ENCODE measurements at regions not wholly inside any gene's neighbourhood (a gene's known extent, or its start where the extent isn't known, plus 50 kb on each side); places are given as distances from the start of the nearest gene placed in this dataset.
A peak's percentile ranks its signal among the peaks of the same experiment; 100 is the strongest.

GRCh38 chr6:170160031-170160627 lies 130.7 kb downstream of the DLL1 start:
- DNase-seq, result peak; percentile 42 to 50

GRCh38 chr6:170159022-170159965 lies 131.6 kb downstream of the DLL1 start:
- DNase-seq, result no peak

GRCh38 chr6:170158296-170159021 lies 132.4 kb downstream of the DLL1 start:
- DNase-seq, result no peak

- no peak for DNase-seq
Observed at GRCh38 chr6:170157567-170158218, 133.2 kb downstream of the DLL1 start.

GRCh38 chr6:170156448-170157375 lies 134.2 kb downstream of the DLL1 start:
- no peak for DNase-seq

GRCh38 chr6:170155464-170156196 lies 135.2 kb downstream of the DLL1 start:
- DNase-seq, result no peak

- no peak for DNase-seq
Observed at GRCh38 chr6:170153436-170154319, 137.2 kb downstream of the DLL1 start.

GRCh38 chr6:170152989-170153388 lies 137.9 kb downstream of the DLL1 start:
- no peak for DNase-seq

GRCh38 chr6:170152124-170152926 lies 138.6 kb downstream of the DLL1 start:
- DNase-seq, result no peak

GRCh38 chr6:170151804-170152123 lies 139.1 kb downstream of the DLL1 start:
- DNase-seq, result no peak

- no peak for DNase-seq
Observed at GRCh38 chr6:170151321-170151771, 139.5 kb downstream of the DLL1 start.

- DNase-seq, result no peak
Observed at GRCh38 chr6:170150590-170150945, 140.3 kb downstream of the DLL1 start.

GRCh38 chr6:170149681-170150589 lies 140.9 kb downstream of the DLL1 start:
- DNase-seq, result no peak

GRCh38 chr6:170148709-170149470 lies 142.0 kb downstream of the DLL1 start:
- no peak for DNase-seq

- DNase-seq, result peak; percentile 67 to 77
Observed at GRCh38 chr6:170147832-170148708, 142.8 kb downstream of the DLL1 start.

GRCh38 chr6:170147056-170147787 lies 143.7 kb downstream of the DLL1 start:
- no peak for DNase-seq

Measured in activated T-cell treated with anti-CD3 and anti-CD28 coated beads, Interleukin-2, amount 50 U/mL, for 48 hours (primary cell).